ELR (cell line): ENCODE measurements at regions not wholly inside any gene's neighbourhood (a gene's known extent, or its start where the extent isn't known, plus 50 kb on each side); places are given as distances from the start of the nearest gene placed in this dataset.

Source experiments
- DNase-seq: peaks from one replicate; pipeline ENCODE4 v3.0.0-alpha.2; 2015; ENCODE audit warnings: low read depth

DNA sequence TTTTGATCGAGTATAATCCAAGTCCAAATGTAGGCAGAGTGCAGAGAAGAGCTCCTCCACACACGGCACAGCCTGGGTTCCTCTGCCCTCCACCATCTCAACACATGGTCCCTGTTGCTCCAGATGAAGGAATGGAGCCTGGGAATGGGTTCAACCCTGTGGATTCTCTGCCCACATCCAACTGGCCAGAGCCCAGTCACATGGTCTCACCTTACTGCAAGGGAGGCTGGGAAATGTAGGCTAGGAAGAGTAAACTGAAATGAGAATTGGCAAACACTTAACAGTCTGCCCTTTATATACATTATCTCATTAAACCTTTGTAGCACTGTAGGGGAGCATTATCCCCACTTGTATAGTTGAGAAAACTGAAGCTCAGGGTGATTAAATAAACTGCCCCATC lies 60.1 kb upstream of the RAB4A start:
- DNase-seq, result no peak

- no peak for DNase-seq
Observed at GRCh38 chr1:229213797-229214196, 57.1 kb upstream of the RAB4A start.

DNA sequence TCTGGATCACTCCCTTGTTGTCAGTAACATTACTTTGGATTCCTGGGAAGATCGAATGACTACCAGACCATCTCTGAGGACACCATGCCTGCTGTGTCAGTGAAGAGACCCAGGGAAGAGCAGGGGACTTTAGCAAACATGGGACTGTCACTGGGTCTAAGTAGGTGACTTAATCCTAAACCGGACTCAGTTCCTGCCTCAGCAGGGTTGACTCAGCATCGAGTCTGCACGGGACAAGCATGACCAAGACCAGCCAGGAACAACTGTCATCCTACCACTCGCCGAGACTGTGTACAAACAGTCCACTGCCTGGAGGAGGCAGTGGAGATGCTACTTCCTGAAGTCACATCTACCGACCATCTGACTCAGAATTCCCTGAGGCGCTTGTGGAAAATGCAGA lies 53.2 kb upstream of the RAB4A start:
- peak; percentile 30 for DNase-seq

- DNase-seq, result no peak
Observed at GRCh38 chr1:229218612-229219025, 52.3 kb upstream of the RAB4A start.

DNA sequence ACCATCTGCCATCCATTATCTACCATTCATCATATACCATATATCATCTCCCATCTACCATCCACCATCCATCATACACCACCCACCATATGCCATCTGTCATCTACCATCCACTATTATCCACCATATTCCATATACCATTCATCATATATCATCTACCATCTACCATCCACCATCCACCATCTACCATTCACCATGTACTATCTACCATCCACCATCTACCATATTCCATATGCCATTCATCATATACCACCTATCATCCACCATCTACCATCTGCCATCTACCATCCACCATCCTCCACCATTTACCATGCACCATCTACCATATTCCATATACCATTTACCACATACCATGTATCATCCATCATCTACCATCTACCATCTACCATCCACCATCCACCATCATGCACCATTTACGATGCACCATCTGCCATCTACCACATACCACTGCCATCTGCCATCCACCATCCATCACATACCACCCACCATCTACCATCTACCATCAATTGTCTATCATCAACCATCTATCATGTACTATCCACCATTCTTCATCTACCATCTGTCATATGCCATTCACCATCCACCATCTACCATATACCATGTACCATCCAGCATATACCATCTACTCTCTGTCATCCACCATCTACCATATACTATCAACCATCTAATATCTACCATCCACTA lies 50.6 kb upstream of the RAB4A start:
- DNase-seq, result no peak

GRCh38 chr1:229221106-229222019 lies 49.5 kb upstream of the RAB4A start:
- no peak for DNase-seq
